CD4-positive, alpha-beta T cell treated with Interleukin-1 beta for 1 hour (primary cell): ENCODE measurements at regions not wholly inside any gene's neighbourhood (a gene's known extent, or its start where the extent isn't known, plus 50 kb on each side); places are given as distances from the start of the nearest gene placed in this dataset.
A peak's percentile ranks its signal among the peaks of the same experiment; 100 is the strongest.
"Not testable (repeated sequence)": the region's sequence is repeated elsewhere in the genome, so short reads cannot be mapped to it uniquely, and the experiment has no call there.

Experiments
- DNase-seq, 2 donors: peaks; one replicate each; pipeline ENCODE4 v3.0.0-alpha.2; 2020 to 2022

DNA sequence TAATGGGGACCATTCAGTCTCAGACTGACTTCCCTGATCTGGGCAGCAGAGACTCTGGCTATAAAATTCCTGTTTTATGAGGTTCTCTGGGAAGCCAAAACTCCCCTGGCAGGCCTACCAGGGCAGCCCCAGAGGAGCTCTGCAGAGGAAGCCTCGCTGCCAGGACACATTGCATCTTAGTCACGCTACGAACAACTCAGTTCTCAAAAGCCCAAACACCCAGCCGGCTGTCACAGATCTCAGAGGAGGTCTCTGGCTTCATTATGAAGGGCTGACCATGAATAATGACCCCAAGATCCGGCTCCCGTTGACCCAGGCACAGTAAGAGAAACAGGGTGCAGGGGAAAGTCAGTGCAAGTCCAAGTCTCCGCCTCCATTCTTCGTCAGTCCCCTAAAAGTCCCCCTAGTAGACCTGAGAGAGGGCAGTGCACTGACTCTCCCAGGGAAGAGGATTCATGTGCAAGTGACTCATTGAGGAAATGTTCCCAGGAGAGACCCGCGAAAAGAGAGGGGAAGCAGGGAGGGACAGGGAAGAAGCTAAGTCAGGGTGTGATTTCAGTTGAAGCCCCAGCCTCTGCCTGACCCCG, 212.3 kb downstream of the CYP26B1 start:
- no peak for DNase-seq

DNA sequence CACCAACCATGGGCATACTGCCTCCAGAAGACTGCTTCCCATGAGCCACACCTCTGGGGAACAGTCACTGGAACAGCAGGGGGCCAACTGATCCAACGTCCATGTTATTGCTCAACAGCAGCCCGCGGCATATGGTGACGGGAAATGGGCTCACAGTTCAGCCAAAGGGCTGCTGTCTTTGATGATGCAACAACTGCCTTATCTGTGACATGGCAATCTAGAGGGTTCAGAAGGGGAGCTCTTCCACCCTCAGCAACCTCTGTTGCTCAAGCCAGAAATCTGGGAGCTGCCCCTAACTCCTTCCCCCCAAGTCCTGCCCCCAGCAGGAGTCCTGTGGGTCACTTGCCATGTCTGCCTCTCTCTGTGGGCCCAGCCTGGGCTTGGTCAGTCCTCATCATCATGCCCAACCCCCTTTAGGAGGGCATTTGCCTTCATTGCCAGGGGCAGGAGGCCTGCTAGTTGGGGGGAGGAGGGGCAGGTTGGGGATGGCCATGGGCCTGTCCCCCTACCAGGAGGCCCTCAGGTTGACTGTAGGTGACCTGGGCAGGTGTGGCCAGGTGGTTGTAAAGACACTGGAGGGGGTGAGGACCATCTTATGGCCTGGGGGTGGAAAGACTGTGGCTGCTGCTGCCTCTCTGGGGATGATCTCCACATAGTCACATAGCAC, 212.9 kb downstream of the CYP26B1 start:
- DNase-seq, result no peak

GRCh38 chr2:71934320-71934593, 213.4 kb downstream of the CYP26B1 start:
- no peak for DNase-seq

DNA sequence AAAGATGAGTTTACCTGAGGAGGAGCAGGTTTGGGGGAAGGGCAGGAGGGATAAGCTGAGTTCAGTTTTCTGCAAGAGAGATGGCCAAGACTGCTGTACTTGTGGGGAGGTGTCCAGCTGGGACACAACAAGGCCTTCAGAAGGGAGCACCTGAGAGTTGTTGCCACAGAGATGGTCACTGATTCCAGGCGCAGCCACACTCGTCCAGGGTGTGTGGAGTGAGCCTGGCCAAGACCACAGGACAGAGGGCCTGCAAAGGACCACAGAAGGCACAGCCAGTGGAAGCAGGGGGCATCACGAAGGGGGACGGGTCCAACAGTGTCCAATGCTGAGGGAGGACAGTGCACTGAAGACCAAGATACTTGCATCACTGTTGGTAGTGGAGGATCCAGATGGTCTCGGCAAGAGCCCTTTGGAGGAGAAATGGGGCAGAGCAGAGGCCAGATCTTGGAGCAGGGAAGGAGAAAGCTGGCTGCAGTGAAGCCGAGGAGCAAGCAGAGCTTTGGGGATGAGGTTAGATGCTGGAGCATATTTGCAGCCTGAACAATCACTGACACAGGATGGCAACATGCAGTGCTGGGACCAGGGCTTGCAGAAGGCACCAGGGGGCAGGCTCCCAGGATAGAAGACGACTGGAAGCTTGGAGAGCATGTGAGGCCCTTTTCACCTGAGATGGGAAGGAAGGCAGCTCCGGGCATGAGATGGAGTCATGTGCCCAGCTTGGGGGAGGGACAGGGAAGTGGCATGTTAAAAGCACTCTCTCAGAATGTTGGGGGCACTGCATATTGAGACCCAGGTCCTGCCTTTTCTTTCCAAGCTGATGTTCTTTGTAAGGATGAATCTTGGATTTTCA, 214.0 kb downstream of the CYP26B1 start:
- no peak for DNase-seq

DNA sequence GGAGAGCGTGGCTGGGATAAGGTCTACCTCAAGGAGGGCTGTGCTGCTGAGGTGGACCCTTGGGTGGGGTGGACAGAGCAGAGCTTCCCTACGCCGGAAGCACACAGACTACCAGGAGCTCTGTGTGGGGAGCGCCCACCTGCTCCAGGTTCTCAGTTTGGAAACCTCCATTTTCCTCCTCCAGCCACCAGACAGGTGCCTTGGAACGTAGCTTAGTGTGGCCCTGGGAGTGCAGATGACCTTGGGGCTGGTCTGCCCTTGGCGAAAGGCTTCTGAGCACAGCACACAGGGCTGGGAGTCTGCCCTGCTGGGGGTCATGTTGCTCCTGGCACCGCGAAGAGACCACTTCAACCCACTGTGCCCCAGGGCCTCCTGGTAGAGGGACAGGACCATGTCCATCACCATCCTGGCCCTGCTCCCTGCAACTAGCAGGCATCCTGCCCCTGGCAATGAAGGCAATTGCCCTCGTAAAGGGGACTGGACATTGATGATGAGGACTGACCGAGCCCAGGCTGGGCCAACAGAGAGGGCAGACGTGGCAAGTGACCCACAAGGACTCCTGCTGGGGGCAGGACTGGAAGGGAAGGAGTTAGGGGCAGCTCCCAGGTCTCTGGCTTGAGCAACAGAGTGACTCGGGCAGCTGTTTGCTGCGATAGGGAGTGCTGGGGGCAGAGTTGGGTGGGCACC, 214.7 kb downstream of the CYP26B1 start:
- no peak for DNase-seq

DNA sequence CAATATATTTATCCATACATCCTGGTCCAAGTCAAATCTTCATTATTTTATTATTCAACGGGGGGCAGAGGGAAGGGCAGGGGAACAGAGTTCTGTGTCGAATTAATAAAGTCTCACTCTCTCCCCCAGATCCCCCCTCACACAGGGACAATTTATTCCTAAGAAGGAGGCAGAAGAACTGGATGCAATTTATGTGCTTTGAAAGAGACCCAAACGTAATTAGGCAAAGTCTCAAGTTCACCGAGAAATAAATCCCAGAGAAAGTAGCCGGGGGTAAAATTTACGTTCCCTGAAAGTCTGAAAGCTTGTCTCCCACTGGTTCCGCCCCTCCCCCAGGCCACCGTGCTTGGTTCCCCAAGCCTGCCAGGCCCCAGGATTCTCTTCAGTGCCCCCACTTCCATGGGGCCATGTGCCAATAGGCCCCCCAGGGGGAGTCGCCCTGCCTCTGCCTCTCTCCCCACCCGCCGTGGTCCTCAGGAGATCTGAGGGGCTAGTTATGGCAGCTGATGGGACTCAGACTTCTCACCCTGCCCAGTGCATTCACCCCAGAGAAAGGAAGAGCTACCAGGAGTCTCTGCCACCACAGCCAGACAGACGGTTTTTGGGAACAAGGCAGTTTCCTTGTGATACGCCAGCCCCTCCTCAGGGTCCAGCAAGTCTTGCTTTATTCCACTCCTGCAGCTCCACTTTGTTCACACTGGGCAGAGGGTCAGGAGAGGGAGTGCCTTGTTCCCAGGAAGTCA, 215.5 kb downstream of the CYP26B1 start:
- no peak for DNase-seq

DNA sequence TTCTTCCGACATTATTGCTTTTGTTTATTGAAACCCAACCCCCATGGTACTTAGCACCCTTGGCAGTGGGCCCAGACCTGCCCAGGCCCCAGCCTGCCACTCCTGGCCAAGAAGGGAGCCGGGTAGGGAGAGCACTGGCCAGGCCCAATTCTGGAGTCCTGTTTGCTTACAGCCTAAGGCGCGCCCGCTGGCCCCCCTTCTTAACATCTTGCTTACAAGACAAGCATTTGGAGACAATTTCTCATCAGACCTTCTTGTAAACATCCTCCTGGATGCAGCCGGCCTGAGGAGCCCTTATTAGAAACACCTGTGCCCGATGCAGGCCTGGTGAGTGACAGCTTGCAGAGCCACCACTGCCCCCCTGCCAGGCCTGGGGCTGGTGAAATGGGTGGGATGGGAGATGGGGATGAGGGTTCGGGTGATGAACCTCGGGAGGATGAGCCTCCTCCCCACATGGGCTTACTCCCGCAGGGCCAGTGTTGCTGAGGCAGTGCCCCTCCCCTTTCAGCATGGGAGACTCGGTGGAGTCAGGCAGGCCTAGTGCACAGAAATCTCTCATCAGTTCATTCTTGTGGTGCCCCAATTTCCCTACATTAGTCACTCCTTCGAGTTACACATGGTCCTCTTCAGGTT, 217.5 kb downstream of the CYP26B1 start:
- DNase-seq, result no peak

GRCh38 chr2:71929482-71929772, 218.2 kb downstream of the CYP26B1 start:
- no peak for DNase-seq

GRCh38 chr2:71928734-71929481, 218.8 kb downstream of the CYP26B1 start:
- DNase-seq, result no peak

DNA sequence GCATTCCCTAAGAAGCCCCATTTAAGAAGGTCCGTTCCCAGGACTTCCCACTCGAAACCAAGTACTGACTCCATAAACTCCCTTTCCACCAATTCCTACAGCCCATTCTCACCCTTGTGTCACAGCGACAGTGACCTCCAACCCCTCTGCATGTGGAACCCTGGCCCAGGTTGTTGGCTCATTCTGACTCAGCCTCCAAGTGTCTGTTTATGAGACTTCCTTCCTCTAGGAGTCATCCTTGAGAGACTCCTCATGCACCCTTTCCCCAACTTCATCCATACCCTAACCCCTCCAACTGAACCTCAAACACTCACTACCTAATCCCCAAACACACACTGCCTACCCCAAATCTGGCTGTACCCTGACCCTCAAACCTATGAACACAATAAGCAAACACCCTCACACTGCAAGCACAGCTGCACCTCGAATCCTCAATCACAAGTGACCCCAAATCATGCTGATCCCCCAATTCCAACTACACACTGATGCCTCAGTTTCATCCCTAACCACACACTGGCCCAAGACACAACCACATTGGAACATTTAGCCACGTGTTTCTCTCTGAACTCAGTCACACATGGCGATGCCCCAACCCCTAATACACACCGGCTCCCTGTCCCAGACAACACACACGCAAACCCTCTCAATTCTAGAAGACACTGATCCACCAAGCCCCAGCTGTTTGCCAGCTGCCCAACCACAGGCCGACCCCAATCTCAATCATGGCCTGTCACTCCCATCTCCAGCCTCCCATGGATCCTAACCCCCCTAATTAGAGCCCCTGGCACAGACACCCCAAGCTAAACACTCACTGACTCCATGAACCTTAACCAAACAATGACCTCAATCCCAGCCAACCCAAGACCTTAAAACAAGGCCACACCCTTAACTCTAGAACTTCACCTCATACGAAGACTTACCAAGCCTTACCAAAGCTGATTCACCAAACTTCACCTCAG, 219.6 kb downstream of the CYP26B1 start:
- DNase-seq, result no peak

DNA sequence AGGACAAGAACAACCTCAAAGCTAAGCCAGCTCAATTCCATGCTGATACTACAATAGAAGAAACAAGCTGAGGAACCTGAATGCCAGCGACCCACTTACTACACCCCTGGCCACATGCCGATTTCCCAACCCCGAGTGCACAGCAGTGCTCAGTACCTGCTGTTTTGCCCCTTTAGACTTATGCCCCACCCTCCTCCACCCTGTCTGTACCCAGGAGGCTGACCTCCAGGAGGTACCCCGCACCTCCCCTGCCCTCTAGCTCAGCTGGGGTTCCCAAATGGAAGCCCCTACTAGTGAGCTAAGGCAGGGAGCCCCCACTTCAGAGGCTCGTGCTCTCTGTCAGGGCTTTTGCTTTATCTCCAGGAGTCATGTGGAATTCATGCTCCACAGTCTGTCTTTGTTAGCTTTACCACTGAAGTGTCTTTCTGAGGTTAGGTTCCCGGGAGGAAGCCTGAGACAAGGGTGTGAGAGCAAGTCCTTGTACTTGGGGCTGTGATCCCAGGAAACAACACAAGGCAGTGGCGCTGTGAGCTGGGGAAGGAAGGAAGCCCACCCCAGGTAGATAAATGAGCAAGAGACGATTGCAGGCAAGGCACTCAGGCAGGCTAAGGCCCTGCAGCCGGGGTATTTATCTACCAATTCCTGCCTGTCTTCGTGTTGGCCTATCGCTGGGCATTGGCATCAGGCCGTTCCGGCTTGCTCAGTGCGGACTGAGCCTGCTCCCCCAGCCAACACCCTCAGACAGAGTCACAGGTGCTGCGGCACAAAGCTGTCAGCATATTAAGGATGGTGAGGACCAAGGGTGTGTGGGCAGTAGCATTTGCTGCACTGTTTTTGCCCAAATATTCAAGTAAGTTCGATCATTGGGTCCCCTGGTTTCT, 220.5 kb downstream of the CYP26B1 start:
- DNase-seq, result no peak

GRCh38 chr2:71926089-71926447, 221.6 kb downstream of the CYP26B1 start:
- DNase-seq, result no peak

DNA sequence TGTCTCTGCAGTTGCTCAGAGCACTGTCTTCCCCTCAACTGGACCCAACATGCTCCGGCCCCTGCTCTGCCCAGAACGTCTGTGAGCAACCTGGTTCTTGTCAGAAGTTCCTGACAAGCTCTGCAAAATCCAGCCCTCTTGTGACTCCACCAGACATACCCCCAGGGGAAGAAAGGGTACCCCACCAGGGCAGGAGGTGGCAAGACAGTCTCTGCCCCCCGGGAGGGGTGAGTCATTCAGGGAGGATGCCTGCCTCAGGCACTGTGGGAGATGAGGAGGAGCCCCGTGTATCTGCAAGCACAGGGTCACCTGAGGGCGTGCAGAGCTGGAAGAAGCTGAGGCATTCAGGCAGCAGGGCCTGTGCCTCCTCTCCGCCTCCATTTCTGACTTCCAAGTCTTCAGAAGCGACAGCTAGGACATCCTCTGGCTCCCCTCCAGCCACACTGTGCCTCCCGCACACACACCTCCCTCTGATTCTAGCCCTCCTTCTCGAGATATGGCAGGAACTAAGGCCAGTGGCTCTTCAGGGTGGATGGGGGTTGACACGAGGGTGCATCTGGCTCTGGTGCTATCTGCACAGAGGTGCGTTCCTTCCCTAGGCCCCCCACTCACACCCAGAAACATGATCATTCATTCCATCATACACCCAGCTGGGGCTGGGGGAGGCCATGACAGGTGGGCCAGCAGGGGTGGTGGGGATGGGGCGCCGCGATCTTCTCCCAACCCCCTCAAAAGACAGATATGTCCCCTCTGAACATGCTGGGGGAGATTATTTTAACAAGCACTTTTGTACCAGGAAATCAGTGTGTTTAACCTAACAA, 222.2 kb downstream of the CYP26B1 start:
- no peak for DNase-seq

DNA sequence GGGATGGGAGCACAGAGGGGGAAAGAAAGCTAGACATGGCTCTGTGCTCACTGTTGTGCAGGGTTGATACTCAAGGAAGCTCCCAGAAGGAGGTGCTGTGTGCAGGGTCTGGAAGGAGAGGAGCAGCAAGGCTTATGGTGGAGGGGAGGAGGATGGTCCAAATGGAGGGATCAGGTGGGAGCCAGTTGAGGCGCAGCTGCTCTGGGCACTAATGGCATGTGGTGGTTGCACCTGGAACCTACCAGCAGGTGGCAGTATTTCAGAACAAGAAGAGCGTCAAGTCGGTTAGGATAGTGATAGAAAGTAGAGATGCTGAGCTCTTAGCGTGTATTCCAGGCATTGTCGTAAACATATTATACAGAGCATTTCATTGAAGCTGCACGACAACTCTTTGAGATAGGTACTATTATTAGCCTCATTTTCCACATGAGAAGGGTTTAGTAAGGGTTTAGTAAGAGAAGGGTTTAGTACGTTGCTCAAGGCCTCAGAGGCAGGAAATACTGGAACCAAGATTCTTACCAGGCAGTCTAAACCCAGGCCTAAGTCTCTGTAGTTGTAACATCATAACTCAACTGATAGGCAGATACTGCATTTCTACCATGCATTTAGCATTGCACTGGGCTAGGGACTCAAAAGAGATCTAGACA, 223.7 kb downstream of the CYP26B1 start:
- DNase-seq, result peak in 1 of 2 donors; percentile 44

GRCh38 chr2:71923143-71923525, 224.5 kb downstream of the CYP26B1 start:
- DNase-seq, result no peak

DNA sequence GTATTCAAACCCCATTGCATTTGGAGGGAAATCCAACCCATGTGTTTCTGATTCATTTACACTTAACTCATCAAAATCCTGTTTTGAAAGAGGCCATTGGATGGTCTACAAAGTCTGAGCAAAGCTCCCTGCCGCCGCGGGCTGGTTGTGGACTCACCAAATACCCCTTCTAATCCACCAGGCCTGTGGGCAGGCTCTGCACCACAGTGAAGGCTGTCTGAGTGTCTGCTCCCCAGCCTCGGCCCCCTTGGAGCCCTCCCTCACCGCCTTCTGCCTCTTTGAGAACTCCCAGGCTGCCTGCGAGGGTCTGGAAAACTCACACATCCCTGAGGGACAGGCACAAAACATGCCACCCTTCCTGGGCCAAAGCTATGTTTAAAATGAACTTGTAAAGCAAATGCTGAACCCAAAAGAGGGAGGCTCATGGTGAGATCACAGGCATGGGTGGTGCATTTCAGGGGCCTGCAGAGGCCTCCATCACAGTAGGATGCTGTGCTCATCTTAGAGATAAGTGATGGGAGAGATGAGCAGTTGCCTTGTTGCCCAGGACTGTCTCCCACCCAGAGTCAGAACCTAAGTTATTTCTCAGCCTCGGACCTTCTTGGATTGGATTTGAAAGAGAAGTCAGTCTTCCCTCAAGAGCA, 225.0 kb downstream of the CYP26B1 start:
- DNase-seq, result no peak

DNA sequence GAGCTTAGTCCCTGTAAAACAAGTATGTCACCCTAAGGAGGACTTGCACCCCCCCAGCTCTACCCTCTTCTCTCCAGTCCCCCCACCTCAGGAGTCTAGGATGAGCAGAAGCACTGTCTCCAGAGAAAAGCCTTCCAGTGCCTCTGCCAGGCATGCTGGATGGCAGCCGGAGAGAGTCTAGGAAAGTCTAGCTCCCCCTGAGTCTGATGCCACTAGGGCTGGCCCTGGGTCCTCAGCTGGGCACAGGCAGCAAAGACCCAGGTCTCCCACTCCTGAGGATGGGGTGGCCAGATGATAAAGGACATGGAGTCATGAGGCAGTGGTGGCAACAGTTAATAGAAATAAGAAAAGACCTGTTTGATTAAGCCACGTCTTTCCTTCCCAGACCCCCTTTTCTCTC, 225.6 kb downstream of the CYP26B1 start:
- DNase-seq, result no peak

GRCh38 chr2:71920819-71921218, 226.8 kb downstream of the CYP26B1 start:
- DNase-seq, result not testable (repeated sequence)
